DMS53 (cell line): ENCODE measurements at regions not wholly inside any gene's neighbourhood (a gene's known extent, or its start where the extent isn't known, plus 50 kb on each side); places are given as distances from the start of the nearest gene placed in this dataset.

ENCODE experiments used
- DNase-seq: peaks from one replicate; lab custom pipeline; 2025; lab: John Stamatoyannopoulos, UW

DNA sequence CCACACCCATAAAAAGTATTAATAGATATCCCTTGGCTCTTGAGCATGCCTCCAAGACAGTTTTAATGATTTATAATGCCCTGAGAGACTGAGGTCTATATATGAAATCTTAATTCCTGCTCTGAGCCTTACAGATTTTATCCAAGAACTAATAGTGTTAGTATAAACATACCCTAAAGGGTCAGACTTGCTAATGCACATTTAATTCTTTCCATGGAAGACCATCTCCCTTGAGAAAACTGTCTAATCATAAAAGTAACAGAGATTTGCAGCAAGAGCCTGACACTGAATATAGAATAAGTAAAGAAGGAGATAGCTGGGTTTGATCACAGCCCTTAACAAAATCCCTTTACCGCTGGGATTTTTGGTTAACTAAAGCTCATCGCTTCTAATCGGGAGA lies 650.8 kb upstream of the KLF12 start:
- no peak for DNase-seq

DNA sequence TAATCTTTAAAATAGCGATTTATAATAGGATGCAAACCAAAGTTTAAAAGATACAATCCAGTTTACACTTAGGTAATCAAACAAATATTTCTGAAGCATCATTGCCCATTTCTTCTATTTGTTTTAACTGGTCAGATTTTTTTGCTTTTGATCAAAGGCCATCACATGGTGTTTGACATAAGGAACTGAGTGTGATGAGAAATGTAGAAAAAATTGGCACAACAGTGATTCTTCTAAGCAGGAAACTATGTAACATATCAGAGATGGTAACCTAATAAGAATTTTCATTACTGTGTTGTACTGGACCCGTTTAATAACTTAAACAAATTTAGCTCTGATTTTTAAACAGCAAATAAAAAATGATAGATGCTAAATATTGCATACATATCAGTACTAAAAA lies 644.7 kb upstream of the KLF12 start:
- DNase-seq: no peak

DNA sequence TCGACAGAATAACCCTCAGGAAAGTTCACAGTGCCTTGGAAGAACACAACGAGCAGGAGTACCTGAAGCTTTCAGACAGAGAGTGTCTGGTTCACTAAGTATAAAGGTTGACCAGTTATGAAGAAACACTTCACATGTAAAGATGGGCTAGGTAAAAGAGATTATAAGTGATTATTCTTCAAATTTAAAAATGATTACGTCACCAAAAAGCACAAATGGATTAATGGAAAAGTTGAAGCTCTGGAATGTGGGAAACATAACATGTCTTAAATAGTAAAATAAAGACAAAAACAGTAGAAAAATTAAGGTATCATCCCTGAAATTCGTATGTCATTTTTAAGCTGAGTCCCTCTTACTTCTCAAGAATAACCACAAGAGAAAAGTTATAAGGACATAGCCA lies 643.9 kb upstream of the KLF12 start:
- DNase-seq: no peak

DNA sequence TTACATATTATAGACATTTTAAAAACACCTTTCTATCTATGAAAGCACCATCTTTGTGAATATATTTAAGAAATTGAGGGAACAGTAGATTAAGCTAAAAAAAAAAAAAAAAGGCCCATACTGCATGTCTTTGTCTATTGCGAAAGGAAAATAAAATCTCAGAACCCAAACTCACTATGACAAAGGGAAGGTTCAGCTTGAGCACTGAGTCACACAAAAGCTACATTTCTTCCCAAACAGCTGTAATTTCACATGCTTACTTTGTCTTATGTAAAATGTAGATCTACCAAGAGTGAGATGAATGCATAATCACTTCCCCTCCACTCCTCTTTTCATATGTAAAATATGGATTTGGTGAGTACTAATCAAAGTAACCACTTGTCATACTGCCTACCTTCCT lies 640.1 kb upstream of the KLF12 start:
- DNase-seq: no peak

DNA sequence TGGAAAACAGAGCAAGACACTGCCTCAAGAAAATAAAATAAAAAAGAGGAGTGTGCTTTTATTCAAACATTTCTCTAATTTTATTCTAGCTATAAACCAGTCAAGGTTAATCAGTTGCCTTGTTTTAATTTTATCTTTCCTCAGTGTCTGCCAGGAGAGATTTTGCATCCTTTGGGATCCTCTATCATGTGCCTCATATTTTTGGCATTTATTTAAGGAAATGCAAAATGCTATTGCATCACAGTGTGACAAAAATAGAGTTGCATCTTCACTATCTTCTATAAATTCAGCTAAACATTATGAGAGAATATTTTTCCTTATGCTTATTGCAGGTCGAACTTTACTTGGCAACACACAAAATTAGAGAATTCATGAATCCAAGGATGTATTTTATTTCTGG lies 639.0 kb upstream of the KLF12 start:
- no peak for DNase-seq

DNA sequence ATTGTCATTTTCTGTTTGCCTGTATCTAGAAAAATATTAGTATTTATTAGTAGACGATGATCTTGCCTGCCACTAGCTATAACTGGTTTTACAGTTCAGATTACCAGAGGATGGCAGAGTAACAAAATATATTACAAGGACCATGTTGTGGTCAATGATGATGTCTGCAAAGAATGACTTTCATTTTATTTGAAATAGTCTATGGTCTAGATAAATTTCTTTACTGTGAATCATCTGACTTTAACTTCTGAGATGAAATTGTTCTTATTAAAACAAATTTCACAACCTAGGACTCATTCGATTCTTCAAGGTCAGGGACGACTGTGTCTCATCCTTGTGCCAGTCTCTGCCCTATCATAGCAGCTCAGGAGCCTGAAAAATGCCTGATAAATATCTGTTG lies 637.8 kb upstream of the KLF12 start:
- DNase-seq: no peak

DNA sequence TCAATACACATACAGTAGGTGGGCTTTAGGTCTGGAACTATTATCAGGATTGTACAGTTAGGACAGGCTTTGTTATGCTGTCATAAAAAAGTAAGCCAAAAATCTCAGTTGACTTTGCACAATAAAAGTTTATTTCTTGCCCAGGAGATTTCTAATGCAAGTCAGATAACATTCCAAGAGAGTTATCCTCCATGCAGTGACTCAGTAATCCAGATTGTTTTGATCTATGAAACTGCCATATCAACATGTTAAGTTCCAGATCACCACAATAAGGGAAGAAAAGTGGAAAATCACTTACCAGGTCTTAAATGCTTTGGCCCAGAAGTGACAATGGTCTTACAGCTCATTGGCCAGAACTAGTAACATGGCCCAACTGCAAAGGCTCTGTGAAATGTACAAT lies 636.2 kb upstream of the KLF12 start:
- DNase-seq: no peak

DNA sequence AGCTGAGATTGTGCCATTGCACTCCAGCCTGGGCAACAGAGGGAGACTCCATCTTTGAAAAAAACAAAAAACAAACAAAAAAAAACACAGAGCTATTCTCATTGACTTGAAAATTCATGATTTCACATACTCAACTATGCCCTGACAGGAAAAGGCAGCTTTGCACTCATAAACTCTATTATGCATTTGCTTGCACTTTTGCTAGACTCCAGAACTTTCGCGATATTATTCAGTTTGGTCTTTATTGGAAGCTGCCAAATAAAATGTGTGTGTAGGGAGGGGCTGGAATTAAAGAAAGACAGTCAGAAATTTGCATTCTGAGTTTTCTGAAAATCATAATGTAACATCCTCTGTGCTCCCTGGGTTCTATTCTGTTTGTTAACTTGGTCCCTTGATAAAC lies 635.1 kb upstream of the KLF12 start:
- DNase-seq: no peak

DNA sequence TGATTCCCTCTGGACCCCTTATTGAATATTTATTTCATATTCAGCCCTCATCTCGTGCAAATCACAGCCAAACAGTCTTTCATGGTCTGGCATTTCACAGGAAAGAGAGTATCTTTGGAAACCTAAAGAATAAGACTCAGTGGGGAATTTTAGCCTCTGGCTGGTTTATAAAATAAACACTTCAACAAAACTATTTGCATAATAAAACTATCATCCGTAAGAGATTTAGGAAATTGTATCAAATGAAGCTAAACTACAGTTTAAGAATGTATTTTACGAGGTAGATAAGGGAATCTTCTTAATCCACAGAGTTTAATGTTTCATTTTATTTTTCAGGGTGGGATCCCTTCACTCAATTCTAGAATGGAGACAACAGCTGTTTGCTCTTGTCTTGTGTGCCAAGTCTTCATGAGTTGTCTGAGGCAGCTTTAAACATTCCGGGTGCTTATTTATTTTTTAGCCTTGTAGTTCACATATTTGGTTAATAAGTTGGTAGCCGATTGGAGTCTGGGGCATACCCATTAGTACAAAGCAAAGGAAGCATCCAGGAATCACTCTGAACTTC lies 634.4 kb upstream of the KLF12 start:
- DNase-seq: no peak

DNA sequence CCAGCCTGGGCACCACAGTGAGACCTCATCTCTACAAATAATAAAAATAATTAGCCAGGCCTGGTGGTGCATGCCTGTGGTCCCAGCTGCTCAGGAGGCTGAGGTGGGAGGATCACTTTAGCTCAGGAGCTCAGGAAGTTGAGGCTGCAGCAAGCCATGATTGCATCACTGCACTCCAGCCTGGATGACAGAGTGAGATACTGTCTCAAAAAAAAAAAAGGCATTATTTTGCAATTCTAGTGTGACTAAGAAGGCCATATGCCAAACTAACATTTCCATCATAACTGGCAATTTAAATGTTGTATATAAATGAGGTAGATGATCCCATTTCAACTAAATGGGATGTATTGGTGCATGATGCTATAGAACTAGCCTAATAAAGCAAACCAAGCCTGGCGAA lies 632.8 kb upstream of the KLF12 start:
- DNase-seq: no peak

DNA sequence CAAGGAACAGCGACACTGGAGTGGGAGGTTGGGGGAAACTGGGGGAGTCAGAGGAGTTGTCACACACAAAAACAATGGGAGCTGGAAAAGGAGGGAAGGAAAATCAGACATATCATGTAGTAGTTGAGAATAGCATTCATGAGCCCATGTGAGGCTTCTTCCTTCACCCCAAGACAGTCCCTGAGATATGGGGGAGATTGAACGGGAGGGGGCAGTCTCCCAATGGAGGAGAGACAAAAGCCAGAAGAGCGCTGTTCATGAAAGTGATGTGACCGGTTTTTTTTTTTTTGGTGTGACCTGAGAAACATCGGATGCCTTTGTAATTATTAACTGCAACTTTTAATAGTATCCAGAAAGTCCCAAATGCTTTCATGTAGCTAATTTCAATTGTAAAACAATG lies 631.8 kb upstream of the KLF12 start:
- DNase-seq: no peak

DNA sequence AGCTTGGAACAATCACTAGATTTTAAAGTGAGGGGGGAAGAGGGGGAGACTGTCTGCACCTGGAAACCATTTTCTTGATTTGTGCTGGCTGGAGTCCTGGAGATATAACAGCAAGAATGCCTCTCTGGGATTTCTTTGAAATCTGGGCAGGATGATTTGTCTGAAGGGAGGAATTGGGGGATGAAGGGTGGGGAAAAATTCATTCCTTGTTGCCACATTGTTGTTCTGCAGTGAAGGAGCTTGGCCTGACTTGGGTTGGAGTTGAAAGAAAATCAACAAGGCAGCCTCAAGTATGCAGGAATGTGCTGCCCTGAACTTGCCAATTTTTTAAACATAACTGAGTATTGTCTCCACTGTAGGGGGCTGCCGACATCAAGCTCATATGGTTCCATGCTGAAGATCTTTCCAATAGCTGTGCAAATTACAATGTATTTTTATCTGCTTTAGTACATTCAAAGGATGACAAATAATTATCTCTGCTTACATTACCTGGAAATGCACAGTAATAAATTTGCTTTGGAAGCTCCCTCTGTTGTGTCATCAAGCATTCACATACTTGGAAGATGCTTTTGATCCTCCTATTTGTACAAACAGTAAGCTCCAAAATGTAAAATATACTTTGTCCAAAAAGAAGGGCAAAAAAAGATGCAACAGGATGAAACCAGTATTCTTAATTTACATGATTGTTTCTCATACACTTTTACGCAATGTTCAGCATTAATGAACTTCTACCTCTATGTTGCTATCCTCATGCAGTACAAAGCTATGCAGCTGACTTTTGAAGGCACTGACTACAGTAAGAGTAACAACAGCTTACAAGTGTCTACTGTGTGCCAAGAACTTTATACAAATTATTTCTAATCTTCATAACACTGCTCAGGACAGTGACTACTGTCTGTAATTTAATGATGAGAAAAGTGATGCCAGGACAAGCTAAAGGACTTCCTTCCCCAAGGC lies 627.9 kb upstream of the KLF12 start:
- no peak for DNase-seq

DNA sequence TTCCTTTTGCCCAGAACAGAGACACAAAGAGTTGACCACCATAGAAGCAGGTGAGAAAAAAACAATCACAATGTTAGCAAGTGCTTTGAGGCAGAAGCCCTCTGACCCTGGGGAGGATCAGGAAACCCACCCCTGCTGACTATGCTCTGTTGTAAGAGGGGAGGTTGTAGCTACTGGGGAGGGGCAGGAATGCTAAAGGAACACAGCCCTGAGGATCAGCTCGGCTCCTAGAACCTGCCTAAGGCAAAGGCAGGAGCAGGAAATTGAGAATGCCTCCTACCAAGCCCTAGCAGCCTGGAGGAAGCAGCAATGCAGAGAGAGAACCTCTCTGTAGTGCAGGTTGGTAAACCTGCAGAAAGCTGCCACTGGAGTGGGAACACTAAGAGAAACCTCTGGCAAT lies 624.0 kb upstream of the KLF12 start:
- no peak for DNase-seq

DNA sequence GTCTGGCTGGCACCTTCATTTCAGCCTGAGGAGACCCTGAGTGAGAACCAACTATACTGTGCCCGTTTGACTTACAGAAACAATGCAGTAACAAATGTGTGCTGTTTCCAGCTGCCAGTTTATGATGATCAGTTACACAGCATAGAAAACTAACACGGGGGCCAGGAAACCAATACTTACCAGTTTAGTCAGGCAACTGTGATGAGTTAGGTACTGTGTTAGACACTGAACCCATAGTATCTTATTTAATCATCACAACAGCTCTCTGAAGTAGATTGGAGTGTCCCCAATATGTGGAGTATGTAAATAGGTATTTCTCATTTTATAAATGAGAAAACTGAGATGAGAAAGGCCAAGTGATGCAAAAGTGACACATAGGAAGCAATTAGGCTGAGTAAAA lies 620.9 kb upstream of the KLF12 start:
- no peak for DNase-seq

DNA sequence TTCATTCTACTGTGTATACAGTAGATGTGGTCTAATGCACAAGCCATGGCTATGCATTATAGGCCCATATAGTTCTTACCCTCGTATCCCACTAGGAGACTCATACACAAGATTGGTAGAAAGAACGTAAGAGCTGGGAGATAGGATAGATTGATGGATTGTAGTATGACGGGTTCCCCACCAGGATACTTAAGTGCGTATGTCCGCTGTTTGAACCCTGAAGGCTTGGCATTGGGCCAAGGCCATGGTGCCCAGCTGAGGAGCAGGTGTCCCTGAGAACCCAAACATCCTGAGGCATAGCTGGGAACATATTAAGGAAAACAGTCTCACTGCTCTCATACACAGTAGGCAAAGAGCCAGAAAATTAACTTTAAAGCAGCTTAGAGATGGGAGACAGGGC lies 617.5 kb upstream of the KLF12 start:
- DNase-seq: peak; percentile 0

DNA sequence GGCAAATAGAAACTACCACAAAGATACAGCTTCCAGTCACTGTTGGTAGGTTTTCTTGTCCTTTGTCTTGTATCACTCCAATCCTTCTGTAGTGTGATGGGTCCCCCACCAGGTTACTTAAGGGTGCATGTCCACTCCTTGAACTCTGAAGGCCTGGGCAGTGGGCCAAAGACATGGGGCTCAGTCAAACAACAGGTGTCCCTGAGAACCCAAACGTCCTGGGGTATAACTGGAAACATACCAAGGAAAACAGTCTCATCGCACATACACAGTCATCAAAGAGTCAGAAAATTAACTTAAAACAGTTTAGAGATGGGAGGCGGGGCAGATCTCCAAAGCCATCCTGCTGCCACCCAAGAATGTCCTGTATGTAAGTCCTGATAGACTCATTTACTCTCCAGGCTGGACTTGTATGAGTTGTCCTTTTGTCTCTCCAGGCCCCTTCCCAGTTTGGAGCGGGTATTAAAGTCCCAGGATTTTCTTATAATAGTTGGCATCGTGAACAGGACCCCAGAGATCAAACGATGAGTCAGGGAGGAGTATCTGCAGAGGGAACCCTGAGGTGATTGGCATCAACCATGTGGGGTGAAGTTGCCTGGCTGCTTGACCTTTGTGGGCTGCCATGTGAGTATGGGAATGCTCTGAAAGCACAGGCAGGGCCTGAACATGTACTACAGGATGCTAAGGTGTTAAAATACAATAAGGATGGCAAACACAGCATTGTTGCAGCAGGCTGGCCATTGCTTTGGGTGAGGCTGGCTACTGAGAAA lies 613.2 kb upstream of the KLF12 start:
- DNase-seq: no peak

DNA sequence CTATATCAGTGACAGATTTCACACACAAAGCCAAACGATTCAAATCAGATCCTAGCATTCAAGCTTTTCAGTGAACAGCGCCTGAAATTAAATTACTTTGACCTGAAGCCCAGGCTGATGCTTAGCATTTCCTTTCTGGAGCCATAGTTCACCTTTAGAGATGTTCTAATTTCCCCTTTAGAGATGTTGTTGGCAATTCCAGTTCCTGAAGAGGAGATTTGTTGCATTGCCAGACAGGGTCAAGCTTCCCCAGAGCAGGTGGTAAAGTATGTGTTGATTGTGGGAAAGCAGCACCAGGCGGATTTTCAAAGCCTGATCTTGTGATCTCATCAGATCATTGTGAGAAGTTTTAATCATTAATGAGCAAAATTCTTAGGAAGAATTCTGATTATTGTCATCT lies 609.8 kb upstream of the KLF12 start:
- DNase-seq: no peak

DNA sequence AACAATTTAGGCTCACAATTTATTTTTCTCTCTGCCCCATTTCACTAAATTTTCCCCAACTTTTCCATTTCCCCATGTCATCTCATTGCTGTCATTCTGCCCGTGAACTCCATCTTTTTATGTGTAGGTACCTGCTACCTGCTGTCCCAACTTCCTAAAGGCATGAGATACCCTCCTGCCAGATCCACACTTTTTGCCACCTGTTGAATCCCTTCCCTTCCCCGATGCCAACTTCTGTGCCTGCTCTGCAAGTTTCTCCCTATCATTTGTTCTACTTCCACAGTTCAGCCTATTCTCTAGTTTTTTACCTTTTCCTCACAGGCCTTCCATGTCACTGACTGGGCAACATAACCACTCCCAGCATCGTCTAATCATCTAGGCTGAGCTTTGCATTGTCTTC lies 607.5 kb upstream of the KLF12 start:
- no peak for DNase-seq

DNA sequence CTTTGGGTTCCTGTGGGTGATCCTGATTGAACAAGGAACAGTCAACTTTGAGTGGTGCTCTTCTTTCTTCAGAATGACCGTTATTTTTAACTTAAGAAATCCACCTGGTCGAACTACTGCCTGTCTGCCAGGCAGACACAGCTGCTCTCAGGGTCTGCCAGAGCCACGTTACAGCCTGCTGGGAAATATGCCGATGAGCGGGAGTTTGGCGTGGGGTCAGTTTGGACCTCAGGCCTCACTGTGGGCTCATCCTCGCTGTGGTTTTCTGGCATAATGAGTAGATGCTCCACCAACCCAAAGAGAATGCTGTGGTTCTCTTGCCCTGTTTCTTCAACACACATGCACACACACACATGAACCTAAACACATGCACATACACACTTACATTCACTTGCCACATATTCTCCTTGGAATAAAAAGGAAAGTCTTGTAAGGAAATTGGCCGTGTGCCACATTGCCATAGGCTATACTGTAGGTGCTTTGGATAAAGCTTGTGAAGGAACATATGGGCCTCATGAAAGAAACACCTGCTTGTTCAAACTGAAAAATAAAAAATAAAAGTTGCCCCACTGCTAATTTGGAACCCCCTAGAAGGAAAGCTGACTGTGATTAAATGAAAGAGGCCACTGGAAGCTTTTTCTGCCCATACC lies 598.7 kb upstream of the KLF12 start:
- no peak for DNase-seq

DNA sequence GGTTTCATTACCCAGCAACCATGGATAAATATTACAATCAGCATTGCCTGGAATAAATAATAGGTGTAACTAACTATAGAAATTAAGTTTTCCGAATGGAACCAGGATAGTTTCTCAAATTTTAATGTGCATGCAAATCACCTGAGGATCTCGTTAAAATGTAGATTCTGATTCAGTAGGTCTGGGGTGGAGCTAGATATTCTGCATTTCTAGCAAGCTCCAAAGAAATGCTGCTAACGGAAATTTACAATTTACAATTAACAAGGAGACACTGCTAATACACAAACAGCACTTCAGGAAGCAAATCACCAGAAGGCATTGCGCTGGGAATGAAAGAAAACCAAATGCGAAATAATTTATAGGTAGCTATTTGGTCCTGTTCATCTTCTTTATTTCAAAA lies 597.5 kb upstream of the KLF12 start:
- DNase-seq: no peak

DNA sequence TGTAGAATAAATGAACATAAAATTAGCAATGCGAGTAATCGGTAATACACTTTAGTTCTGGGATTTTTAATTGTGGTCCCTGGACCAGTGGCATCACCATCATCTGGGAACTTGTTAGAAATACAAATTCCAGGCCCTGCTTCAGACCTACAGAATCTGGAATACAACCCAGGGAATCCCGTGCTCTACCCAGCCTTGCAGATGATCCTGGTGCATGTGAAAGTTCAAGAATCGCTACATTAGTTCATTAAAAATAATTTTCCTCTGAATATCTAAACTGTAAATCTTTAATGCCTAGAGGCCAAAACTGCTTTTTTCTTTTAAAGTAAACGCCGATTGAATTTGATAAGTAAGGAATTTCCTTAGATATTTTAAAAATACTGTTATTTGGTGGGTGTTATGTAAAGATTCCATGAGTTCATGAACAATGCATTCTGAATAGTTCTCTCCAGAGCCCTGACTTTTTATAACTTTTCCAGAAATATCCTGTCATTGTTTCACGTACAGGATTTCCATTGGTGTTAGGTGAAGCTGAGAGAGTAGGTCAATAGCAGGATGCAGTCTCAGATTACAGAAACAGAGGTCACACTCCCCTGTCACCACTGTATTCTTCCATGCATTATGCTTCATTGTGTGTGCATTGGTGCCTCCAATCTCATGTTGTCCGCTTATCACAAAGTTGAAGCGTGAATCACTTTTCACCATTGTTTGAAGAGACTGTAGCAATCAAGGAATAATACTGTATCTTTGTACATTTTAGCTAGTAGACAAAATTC lies 596.5 kb upstream of the KLF12 start:
- peak; percentile 2 for DNase-seq

DNA sequence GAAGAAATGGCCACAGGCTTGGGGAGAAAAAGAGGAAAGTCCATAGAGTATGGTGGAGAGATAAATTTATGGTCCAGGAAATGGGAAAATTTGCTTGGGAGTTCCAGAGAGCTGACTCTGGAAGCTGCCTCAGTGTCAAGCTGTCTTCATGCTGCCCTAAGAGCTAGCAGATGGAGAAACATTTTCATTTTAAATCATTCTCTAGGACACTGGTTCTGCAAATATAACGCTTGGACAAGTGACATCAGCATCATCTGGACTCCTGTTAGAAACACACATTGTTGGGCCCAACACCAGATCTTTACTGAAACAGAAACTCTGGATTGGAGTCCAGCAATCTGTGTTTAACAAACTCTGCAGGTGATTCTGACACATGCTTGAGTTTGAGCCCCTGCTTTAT lies 592.0 kb upstream of the KLF12 start:
- no peak for DNase-seq
